GM12878 (cell line): ENCODE measurements at regions not wholly inside any gene's neighbourhood (a gene's known extent, or its start where the extent isn't known, plus 50 kb on each side); places are given as distances from the start of the nearest gene placed in this dataset.
"Not testable (repeated sequence)": the region's sequence is repeated elsewhere in the genome, so short reads cannot be mapped to it uniquely, and the experiment has no call there.

Source experiments
- ATAC-seq: fragments of 200-7000 bp; cut with Tn5 transposase; 3 replicates; pipeline ENCODE4 v1.9.1; 2020; ENCODE audit warnings: mild to moderate bottlenecking, moderate library complexity
- BruUV-seq: library from RNA; stranded (reverse); fragments of 400-500 nt; replicated peaks from 2 replicates; lab custom pipeline; 2021; lab: Mats Ljungman, UMichigan
- CTCF ChIA-PET: fragments of 300-600 bp; sonication (Branson Sonifier 250); formaldehyde crosslinking; extraction: SDS; loops from one replicate; lab custom pipeline; 2021; ENCODE audit warnings: inconsistent platforms; lab: Yijun Ruan, JAX
- POLR2A ChIA-PET: fragments of 350-600 bp; formaldehyde crosslinking; extraction: SDS; loops from one replicate; lab custom pipeline; 2021; ENCODE audit warnings: inconsistent platforms; lab: Charles Lee
- RAD21 ChIA-PET: fragments of 300-600 bp; sonication (Branson Sonifier 250); formaldehyde crosslinking; loops from one replicate; lab custom pipeline; 2023; ENCODE audit warnings: antibody characterized with exemption; ENCODE audit not compliant: unreplicated experiment; lab: Charles Lee
- SMC1A ChIA-PET: fragments of 300-600 bp; sonication (Branson Sonifier 250); formaldehyde crosslinking; loops from one replicate; lab custom pipeline; 2023; ENCODE audit not compliant: unreplicated experiment, uncharacterized antibody; lab: Charles Lee
- DNase-seq: peaks from one replicate; pipeline ENCODE4 v3.0.0-alpha.2; 2011; ENCODE audit warnings: low read depth, low spot score
- FAIRE-seq: peaks from 3 replicates; lab custom pipeline; 2011; peaks lifted over from hg19 to GRCh38; lab: Jason Lieb, UNC
- H2AFZ ChIP-seq: 2 replicates; pipeline ENCODE4 v1.6.0; 2011; ENCODE audit warnings: low read depth, low read length, control low read depth; ENCODE audit not compliant: control insufficient read depth
- H3K27ac ChIP-seq: 2 replicates; pipeline ENCODE4 v1.5.1; 2011; ENCODE audit warnings: control low read depth; ENCODE audit not compliant: control insufficient read depth, insufficient read depth
- H3K27me3 ChIP-seq, 2 experiments: replicated peaks in 1 of 2; 2 replicates each; pipeline versions ENCODE4 v1.6.0 to v1.6.1; 2011; ENCODE audit warnings: low read length in 1 of 2; ENCODE audit not compliant: control insufficient read depth in 2 of 2, insufficient read depth in 2 of 2
- H3K36me3 ChIP-seq, 2 experiments: 2 replicates each; pipeline ENCODE4 v1.5.1; 2011; ENCODE audit warnings: low read length in 1 of 2; ENCODE audit not compliant: control insufficient read depth in 2 of 2, insufficient read depth in 2 of 2
- H3K4me1 ChIP-seq: 2 replicates; pipeline ENCODE4 v1.6.1; 2011; ENCODE audit warnings: mild to moderate bottlenecking, low read length, moderate library complexity, mixed read lengths; ENCODE audit not compliant: control insufficient read depth, insufficient read depth
- H3K4me2 ChIP-seq: 2 replicates; pipeline ENCODE4 v1.6.0; 2011; ENCODE audit warnings: control low read depth; ENCODE audit not compliant: control insufficient read depth, insufficient read depth
- H3K4me3 ChIP-seq: fragments of 200-600 bp; sonication (generic); 2 replicates; pipeline ENCODE4 v1.5.1; 2016
- H3K79me2 ChIP-seq: 2 replicates; pipeline ENCODE4 v1.6.0; 2011; ENCODE audit warnings: low read length; ENCODE audit not compliant: control insufficient read depth, insufficient read depth
- H3K9ac ChIP-seq: 2 replicates; pipeline ENCODE4 v1.8.0; 2011; ENCODE audit warnings: low read length, control low read depth, mixed read lengths; ENCODE audit not compliant: control insufficient read depth, insufficient read depth
- H3K9me3 ChIP-seq: replicated peaks from 3 replicates; pipeline ENCODE4 v1.5.1; 2011; ENCODE audit warnings: mild to moderate bottlenecking, low read length; ENCODE audit not compliant: control insufficient read depth, insufficient read depth
- H4K20me1 ChIP-seq: 2 replicates; pipeline ENCODE4 v1.6.0; 2011; ENCODE audit not compliant: control insufficient read depth, insufficient read depth
- ATF3 ChIP-seq: IDR thresholded peaks from 2 replicates; pipeline ENCODE4 v1.6.1; 2011; ENCODE audit warnings: low read depth, mild to moderate bottlenecking, low read length, moderate library complexity, borderline replicate concordance; ENCODE audit errors: extremely low read depth
- FOS ChIP-seq: IDR thresholded peaks from 3 replicates; pipeline ENCODE4 v1.6.1; 2011; ENCODE audit warnings: borderline replicate concordance; ENCODE audit not compliant: insufficient read length; ENCODE audit errors: extremely low read depth
- HDAC6 ChIP-seq: fragments of 200-600 bp; sonication (generic); IDR thresholded peaks from one replicate; pipeline ENCODE4 v1.8.0; 2017; ENCODE audit warnings: antibody characterized with exemption; ENCODE audit not compliant: unreplicated experiment
- KLF5 ChIP-seq: fragments of 450-650 bp; IDR thresholded peaks from 2 replicates; pipeline ENCODE4 v1.6.1; 2014; ENCODE audit warnings: mild to moderate bottlenecking; ENCODE audit not compliant: partially characterized antibody
- SREBF1 ChIP-seq: IDR thresholded peaks from 2 replicates; pipeline ENCODE4 v1.6.1; 2012; ENCODE audit warnings: mild to moderate bottlenecking, low read length
- STAT3 ChIP-seq: IDR thresholded peaks from 2 replicates; pipeline ENCODE4 v1.6.1; 2011; ENCODE audit warnings: low read depth, low read length, improper control_type of control experiment
- ZNF384 ChIP-seq: IDR thresholded peaks from 2 replicates; pipeline ENCODE4 v1.6.1; 2012; ENCODE audit warnings: low read depth, mild to moderate bottlenecking, low read length, improper control_type of control experiment, borderline replicate concordance
- WGBS: methylation state at CpG from one replicate; pipeline ENCODE4 v1.1.6; 2016; ENCODE audit warnings: low lambda C conversion rate; ENCODE audit not compliant: insufficient replicate concordance, insufficient coverage; ENCODE audit errors: missing lambda C conversion rate; 5-methylcytosine and 5-hydroxymethylcytosine counted together
- in situ Hi-C: fragments of 300-500 bp; cut with MboI; formaldehyde crosslinking; loops from 9 replicates; pipeline ENCODE4 v1.14.3; 2018; ENCODE audit warnings: mixed read lengths
- intact Hi-C: fragments of 100-400 bp; cut with micrococcal nuclease; formaldehyde crosslinking; loops from one replicate; pipeline ENCODE4 v1.14.2; 2022; ENCODE audit not compliant: unreplicated experiment

- DNase-seq, result no peak
- Histone ChIP-seq H3K27me3 (no peaks in the 10 kb centered on the region), H3K4me1 (no peaks in the 10 kb centered on the region), H2AFZ (no peak overlapping the region), H3K4me2 (no peak overlapping the region), H3K9me3 (no peaks in the 10 kb centered on the region; the same call in 2 of the 3 replicates), H3K9ac (no peak overlapping the region), H3K36me3 (no peaks in the 10 kb centered on the region), H3K27ac (no peak overlapping the region), H3K4me3 (no peak overlapping the region), H3K79me2 (no peaks in the 10 kb centered on the region), H4K20me1 (no peaks in the 10 kb centered on the region)
- ChIA-PET POLR2A (no interaction called here), SMC1A (no interaction called here), CTCF (no interaction called here), RAD21 (no interaction called here)
- no peak for TF ChIP-seq ATF3
- no peak for TF ChIP-seq FOS
- no peak for TF ChIP-seq KLF5
- no peak for TF ChIP-seq HDAC6
- no peak for TF ChIP-seq SREBF1
- TF ChIP-seq ZNF384, result no peak
- no peak for TF ChIP-seq STAT3
- intact Hi-C loops, result no loop called here
- BruUV-seq, result no TSS peak
- ATAC-seq, result no peak
- FAIRE-seq, result no peak
- in situ Hi-C loops, result no loop called here
Measured at GRCh38 chr21:20220586-20220985, 777.6 kb upstream of the NCAM2 start.

GRCh38 chr21:20221981-20222380 is 776.2 kb upstream of the NCAM2 start:
- H3K9ac ChIP-seq, POLR2A ChIA-PET, FAIRE-seq, CTCF ChIA-PET, H3K27me3 ChIP-seq, H3K36me3 ChIP-seq, BruUV-seq, SMC1A ChIA-PET, intact Hi-C loops, H3K4me3 ChIP-seq, H3K4me1 ChIP-seq, RAD21 ChIA-PET, H3K27ac ChIP-seq, in situ Hi-C loops, H3K79me2 ChIP-seq, H4K20me1 ChIP-seq, H3K4me2 ChIP-seq, ATAC-seq, DNase-seq, H2AFZ ChIP-seq, H3K9me3 ChIP-seq: not testable (repeated sequence)
- 51% methylated on average over 11 of the region's 12 CpGs for WGBS

GRCh38 chr21:20236649-20237048 is 761.6 kb upstream of the NCAM2 start:
- in situ Hi-C loops, H3K36me3 ChIP-seq, RAD21 ChIA-PET, CTCF ChIA-PET, H3K9me3 ChIP-seq, H3K27me3 ChIP-seq, FAIRE-seq, H3K27ac ChIP-seq, H3K9ac ChIP-seq, ATAC-seq, SMC1A ChIA-PET, H4K20me1 ChIP-seq, H3K79me2 ChIP-seq, H2AFZ ChIP-seq, H3K4me3 ChIP-seq, H3K4me2 ChIP-seq, H3K4me1 ChIP-seq, DNase-seq, POLR2A ChIA-PET, BruUV-seq, intact Hi-C loops: not testable (repeated sequence)
- WGBS, result 0% methylated on average over 1 of the region's 1 CpG
